HG03066 (cell line): ENCODE measurements at regions not wholly inside any gene's neighbourhood (a gene's known extent, or its start where the extent isn't known, plus 50 kb on each side); places are given as distances from the start of the nearest gene placed in this dataset.

Experiments used
- ATAC-seq: cut with Tn5 transposase; IDR thresholded peaks from one replicate; pipeline ENCODE4 v1.9.1; 2021; ENCODE audit warnings: low read depth; ENCODE audit not compliant: unreplicated experiment

DNA sequence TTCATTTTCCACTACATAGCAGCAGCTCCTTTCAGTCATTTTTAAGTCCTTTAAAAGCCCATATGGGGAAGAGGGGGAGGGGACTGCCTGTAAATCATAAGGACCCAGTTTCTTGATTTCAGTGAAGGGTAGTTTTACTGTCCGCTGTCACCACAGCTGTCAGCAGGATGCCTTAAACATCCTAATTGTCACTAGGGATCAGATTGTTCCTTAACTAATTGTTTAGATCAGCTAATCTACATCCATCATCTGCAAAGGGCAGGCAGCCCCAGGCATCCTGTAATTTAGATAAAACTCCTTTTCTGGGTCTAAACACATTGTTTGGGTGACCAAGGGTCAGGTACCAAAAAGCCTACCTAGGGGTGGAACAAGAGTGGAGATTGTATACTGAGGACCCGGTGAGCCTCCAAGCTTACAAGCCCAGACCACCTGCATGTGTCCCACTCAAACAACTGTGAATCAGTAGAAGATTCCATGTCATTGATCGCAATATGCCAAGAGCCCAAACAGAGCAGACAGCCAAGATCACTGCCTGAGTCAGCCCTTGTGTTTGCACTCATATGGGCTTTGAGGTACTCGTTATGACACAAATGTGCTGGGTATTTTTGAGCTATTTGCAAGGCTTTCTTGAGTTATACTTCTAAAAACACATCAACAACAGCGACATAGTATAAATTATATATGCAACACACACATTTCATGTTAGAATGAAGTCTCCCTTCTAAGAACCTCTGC lies 198.7 kb upstream of the CEP162 start:
- no peak for ATAC-seq

DNA sequence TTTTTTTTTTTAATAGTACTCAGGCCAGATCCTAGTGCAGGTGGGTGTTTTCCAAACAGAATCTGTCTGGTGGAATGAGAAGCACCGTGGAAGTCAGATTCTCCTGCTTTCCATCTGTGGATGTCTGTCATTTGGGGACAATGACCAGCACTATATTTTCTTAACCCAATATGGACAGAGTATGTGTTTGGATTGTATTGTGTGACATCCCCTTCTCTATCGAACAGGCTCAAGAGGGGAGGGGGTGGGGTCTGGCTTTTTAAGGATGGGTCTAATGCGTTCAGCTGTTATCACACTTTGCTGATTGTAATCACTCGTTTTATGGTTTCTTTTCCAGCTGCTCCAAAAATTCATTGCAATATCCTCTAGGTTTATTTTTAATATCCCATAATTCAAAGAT lies 197.5 kb upstream of the CEP162 start:
- no peak for ATAC-seq

DNA sequence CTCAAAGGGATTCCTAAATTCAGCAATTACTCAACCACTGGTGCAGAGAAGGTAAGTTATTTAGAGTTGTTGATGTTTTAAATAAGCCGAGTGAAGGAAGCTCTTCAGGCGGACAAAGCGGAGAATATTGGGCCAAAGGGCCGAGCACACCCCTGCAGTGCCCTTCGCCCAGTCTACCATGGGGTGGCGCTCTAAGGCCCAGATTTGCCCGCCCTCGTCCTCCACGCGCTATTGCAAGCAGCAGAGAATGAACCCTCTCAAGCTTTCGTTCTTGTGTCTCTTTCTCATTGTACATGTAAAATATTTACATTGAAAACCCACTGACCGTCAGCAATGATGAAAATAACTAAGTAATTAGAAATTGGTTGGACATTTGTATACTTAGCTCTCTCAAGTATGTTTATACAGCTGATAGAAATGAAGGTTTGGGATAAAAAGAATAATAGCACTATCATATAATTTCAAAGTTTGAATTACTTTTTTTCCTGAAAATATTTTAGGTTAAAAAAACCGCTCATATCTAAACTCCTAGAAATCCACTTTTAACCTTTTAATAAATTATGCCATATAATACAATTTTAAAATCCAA lies 195.0 kb upstream of the CEP162 start:
- ATAC-seq, result no peak

DNA sequence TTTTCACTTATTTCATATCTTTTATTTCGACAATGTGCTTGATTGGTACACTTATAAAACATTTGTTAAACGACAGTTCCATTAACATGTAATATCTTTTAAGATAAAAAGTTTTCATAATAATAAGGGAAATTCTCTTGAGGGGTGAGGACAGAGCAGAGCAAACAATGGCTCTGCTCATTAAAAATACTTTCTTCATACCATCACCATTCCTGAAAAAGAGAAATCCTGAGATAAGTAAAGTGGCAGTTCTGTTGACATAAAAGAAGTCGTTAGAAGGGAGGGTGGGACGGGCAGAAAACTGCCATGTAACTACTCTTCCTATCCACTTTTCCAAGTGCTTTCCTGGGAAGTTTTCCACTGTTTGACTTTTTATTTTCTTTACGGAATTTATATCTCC lies 193.6 kb upstream of the CEP162 start:
- no peak for ATAC-seq

DNA sequence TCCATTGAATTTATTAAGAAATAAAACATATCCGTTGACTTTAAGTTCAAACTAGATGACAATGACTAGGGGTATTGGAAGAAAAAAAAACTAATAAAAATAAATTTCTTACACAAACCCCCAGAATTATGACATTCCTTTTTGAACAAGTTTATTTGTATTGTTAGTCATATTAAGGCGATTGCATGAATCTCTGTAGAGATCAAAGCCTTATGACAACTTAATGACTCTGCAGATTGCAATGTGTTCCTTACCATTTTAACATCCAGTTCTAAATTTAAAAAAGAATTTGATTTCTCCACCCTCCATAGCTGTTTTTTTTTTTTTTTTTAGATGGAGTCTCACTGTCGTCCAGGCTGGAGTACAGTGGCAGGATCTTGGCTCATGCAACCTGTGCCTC lies 189.8 kb upstream of the CEP162 start:
- ATAC-seq, result no peak

DNA sequence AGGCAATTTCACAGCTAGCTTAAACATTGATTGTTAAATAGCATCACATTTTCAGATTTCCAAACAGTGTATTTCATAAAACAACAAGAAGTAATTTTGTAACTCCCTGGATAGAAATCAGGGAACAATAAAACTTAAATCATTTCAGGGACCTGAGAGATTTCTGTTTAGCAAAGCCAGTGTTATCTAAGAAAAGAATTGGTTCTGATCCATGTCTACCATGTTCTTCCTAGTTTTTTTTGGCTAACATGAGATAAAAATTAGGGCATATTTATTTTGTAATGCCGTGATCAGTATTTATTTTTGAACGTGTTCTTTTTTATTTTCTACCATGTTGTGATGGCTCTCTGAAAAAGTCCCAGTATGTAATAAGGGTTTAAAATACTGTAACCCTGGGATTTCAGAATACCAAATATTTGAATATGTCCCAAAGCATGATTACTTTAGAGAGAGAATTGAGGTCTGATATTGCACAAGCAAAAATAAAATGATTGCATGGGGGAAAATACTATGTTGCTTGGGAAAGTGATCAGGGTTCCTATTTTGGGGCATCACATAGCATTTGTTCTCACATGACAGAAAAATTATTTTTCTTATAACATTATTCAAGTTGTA lies 188.7 kb upstream of the CEP162 start:
- no peak for ATAC-seq

DNA sequence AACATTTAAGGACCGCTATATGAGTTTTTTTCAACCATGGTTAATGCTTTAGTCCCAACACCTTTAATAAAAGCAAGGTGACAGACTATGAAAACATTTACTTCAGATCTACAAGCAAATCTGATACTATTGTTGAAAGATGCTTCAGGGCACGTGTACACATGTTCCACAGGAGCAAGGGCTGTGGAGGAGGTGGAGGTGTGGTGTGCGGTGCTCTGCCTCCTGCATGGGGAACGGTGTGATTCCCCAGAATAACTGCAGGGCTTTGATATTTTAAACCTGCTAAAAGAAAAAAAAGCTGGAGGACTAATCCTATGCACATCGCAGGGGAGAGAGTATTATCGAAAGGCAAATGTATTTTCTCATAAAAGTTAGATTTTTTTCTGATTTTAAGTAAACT lies 188.1 kb upstream of the CEP162 start:
- ATAC-seq, result no peak

DNA sequence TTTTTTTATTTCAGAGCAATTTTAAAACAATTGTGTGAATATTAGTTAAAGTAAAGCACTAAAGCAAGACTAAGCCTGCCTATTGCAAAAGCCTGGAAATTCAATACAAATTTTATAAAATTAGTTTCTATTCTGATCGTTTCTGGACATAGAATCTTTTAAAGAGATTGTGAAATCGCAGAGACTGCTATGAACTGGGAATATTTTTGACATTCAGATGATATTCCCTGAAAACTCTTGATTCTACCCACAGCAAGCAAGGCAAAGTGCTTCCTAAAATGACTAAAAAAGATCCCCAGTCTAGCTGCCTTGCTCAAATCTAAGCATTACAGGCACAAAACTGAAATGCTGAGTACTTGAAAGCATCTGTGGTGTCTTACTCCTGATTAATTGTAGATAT lies 187.6 kb upstream of the CEP162 start:
- ATAC-seq, result no peak

DNA sequence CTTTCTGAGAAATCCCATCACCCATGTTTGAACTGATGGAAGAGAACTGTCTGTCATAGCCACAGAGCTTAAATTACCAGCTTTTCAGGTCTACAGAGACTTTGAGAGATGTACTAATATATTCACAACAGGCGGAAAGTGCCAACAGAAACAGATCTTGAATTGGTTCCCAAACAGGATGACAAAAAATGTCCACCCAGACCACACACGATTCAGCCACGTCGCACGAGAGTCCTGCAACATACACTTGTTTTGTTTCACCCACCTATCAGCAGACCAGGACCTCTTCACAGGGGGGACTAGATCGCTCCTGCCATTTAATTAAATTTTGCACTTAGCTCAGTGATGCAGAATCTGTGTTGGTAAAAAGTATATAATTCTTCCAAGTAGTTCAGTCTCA lies 187.1 kb upstream of the CEP162 start:
- no peak for ATAC-seq

DNA sequence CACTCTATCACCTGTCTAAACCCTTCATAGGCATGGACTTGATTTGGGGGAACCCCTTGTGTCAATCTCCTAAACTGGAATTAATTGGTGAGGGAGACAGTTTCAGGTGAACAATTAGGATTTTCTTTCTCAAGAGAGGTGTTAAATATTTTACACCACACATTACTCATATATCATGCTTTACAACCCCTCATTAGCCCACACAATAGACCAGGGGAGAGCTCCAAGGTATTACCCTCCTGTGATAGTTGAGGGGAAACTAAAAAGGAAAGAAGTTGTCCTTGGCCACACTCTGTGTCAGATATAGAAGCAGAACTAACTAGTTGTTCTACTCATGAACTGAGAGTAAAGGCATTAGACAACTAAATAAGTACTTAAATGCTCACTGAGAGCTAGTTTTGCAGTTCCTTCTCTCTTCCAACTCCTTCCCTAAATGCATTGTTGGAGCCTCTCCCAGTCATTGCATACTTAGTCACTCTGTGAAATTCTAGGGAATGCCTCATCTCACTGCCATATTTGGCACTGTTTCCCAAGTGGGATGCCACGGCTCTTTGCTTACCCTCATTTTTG lies 183.7 kb upstream of the CEP162 start:
- no peak for ATAC-seq

DNA sequence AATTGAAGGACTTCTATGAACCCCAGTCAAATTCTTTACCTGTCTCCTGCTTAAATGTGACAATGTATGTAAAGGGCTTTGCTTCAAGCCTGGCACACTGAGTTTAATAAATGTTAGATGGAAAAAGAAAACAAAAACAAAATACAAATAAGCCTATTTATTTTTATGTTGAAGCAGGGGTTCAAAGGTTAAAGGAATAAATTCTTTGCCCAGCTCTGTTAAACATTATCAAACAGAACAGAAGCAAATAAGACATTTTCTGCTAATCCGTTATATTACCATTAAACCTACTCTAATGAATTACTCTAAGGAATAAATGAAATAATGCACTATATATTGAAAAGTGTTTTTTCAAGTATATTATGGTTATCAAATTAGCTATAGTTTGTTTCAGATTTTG lies 182.5 kb upstream of the CEP162 start:
- ATAC-seq, result no peak

DNA sequence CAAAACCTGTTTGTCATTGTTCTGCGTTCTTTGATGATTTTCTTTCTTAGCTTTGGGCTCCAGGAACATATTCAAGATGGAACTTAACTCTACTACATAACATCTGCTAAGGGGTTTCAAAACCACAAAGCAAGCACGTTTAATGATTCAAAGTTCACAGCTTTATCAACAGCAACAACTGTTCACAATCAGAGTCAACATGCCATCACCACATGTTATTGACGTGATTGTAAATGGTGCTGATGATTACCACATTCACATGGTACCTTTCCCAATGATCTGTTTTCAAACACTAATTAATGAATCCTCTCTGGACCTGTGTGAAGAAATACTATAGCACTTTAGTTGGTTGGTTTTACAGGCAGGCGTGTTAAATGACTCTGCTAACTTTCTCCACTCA lies 180.6 kb upstream of the CEP162 start:
- ATAC-seq, result no peak

DNA sequence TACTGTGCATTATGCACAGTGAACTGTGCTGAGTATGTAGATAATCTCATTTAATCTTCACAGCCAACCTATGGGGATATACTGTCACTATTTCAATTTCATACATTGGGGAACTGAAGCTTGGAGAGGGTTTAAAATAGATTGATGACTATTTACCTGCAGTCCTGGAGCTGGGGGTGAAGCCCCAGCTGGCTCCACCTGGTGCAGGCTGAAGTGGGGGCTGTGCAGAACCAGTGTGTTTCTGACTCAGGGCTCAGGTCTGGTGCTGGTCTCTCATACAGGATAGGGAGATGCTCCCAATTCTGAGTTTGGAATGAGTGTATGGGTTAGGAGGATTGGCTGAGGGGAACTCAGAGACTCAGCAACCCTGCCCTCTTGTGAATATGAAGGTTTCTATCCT lies 176.1 kb upstream of the CEP162 start:
- no peak for ATAC-seq

DNA sequence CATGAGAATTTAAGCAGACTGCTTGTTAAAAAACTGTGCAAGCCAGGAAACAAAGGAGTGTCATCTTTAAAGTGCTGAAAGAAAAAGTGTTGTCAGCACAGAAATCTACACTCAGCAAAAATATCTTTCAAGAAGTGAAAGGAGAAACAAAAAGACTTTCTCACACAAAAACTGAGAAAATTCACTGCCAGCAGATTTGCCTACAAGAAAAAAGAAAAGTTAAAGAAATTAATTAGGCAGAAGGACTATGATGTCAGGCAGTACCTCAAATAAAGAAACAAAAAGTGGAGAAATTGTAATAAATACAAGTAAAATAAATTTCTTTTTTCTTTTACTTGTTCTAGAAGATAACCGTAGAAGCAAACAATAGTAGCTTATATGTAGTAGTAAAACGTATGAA lies 171.6 kb upstream of the CEP162 start:
- no peak for ATAC-seq

DNA sequence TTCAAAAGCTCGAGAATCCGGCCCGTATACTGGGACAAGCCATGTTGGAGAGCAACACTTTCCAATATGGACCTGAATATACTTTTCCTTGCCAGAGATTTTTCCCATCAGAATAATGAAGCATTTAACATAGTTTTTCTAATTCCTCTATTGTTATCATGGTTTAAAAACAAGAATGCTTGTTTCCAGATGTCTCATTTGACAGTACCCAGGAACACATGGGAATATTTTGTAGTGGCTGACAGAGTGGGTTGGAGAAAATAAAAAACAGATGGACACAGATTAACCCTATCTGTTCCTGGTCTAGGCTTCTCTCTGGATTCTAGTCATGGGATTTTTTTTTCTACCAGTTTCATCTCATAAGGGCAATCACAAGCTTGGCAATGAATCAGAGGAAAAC lies 164.8 kb upstream of the CEP162 start:
- ATAC-seq, result no peak

DNA sequence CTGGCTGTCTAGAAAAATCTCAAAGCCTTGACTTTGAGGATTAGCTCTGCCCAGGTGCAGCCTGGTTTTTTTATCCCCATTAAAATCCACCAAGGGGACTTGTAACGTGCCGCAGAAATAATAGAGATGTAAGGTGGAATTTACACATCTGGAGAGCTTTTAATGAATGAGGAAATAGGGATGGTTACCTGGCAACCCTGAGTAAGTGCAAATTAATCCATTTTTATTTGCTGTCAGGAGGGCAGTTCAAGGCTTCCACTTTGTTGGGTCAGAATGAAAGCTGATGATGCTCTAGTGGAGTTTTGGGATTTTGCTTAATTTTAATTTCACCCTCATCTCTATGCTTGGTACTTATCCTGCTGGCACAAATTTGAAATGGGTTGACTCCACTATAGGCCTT lies 163.4 kb upstream of the CEP162 start:
- ATAC-seq, result no peak

DNA sequence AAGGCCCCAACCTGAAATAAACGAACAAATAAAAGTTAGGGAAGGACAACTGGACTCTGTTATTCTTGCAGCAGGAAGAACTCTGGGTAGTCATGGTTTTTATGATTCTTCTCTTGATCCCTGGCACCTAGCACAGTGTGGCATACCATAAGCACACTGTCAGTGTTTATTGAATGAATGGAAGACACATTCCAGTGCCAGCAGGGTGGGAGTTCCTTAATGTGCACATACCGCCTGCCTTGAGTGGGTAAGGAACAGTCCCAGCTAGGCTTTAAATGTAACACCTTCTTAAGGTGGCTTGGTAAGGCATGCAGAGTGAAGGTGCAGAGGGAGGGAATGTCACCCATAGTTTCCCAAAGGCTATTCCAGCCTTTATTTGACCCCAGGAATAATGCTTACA lies 162.9 kb upstream of the CEP162 start:
- ATAC-seq, result no peak

DNA sequence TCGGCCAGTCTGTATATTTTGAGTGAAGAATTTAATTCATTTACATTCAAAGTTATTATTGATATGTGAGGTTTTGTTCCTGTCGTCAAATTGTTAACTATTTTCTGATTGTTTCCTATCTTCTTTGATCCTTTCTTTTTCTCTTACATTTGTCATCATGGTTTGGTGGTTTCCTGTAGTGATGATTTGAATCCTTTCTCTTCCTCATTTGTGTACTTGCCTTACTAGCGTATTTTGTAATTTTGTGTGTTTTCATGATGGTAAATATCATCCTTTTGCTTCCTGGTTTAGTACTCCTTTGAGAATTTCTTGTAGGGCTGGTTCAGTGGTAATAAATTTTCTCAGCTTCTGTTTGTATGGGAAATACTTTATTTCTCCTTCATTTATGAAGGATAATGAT lies 151.7 kb upstream of the CEP162 start:
- ATAC-seq, result no peak

DNA sequence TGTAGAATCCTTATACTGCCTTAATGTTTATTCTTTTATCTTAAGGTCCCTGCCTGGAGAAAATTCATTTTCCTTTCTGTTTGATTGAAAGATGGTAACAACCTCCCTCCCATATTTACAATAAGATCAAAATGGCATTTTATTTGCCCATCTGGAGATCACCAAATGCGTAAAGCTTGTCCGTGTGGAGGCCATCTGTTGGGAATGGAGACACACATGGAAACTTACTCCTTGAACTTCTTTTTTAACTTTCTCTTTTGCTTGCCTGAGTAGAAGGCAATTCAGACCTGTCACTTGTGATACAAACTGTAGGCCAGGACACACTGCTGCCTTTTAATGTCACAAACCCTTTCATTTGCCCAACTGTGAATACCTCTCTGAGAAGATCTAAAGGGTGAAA lies 144.8 kb upstream of the CEP162 start:
- no peak for ATAC-seq

DNA sequence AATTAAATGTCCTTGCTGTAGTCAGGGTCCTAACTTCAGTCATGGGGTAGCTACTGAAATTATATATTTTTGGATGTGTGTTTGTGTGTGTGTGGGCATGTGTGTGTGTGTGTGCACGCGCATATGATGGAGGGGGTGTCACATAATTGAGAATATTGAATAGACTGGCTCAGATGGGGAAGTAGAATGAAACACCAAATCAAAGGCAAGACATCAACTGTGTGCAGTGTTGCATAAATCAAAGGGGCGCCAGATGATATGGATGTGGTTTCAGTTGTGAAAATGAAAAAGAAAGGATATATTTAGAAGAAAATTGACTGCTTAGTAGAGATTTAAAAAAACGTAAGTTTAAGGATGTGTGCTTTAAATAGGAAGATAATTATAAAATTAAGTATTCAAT lies 144.2 kb upstream of the CEP162 start:
- ATAC-seq, result no peak

DNA sequence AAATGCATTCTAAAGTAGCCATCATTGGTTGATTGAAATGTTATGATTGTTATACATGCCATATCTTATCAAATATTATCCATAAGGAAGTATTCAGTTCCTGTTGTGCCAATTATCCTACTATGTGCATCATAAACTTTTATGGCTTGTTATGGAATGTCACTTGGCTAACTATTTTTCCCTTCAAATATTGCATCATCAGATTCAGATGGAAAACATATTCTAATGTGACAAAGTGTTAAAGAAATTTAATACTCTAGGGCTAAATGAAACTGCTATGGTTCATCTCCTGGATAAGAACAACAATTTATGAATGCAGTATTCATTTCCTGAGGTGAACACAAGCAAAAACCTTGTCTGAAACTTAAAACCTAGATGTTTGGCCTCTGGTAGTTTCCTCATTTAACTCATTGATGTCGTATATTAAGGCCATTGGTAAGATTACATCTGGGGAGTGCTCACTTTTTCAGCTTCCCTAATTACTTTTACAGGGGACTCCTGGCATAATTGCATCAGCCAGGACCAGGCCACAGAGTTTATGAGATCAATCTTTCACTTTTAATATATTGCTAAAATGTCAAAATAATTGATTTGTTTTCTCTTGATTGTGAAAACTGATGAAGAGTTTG lies 134.9 kb upstream of the CEP162 start:
- ATAC-seq, result no peak
